ENCODE measurements at regions not wholly inside any gene's neighbourhood (a gene's known extent, or its start where the extent isn't known, plus 50 kb on each side); places are given as distances from the start of the nearest gene placed in this dataset.

DNA sequence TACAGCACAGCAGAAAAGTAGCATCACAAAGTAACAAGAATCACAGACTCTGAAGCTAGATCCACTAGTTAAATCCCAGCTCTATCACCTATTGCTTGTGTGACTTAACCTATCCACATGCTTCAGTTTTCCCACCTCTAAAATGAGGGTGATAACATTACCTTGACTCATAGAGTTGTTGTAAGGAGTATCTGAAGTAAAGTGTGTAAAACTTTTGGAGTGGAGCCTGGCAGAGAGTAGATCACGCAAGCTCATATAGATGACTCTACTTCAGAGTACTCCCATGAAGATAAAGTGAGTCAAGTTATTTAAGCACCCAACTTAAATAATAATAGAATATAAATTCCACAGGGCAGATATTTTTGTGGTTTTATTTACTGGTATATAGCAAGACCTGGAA is 94.5 kb upstream of the FER start:
- DNase-seq (ENCODE audit: low read depth, low spot score) = no peak
- in situ Hi-C loops (cut with HindIII; ENCODE audit: low sequenced_read_pairs) = no loop called here
- TF ChIP-seq, protein P1, sequence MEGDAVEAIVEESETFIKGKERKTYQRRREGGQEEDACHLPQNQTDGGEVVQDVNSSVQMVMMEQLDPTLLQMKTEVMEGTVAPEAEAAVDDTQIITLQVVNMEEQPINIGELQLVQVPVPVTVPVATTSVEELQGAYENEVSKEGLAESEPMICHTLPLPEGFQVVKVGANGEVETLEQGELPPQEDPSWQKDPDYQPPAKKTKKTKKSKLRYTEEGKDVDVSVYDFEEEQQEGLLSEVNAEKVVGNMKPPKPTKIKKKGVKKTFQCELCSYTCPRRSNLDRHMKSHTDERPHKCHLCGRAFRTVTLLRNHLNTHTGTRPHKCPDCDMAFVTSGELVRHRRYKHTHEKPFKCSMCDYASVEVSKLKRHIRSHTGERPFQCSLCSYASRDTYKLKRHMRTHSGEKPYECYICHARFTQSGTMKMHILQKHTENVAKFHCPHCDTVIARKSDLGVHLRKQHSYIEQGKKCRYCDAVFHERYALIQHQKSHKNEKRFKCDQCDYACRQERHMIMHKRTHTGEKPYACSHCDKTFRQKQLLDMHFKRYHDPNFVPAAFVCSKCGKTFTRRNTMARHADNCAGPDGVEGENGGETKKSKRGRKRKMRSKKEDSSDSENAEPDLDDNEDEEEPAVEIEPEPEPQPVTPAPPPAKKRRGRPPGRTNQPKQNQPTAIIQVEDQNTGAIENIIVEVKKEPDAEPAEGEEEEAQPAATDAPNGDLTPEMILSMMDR (IDR thresholded peaks at IDR 0.05; ENCODE audit: low read depth, low read length) = no peak
- H3K4me3 ChIP-seq (ENCODE audit: low read depth, low read length) = no peak overlapping the region

- DNase-seq (ENCODE audit: low read depth, low spot score) = peak; percentile 46
- TF ChIP-seq, protein P1 (IDR thresholded peaks at IDR 0.05; ENCODE audit: low read depth, low read length) = no peak
- no peak overlapping the region for H3K4me3 ChIP-seq (ENCODE audit: low read depth, low read length)
- in situ Hi-C loops (cut with HindIII; ENCODE audit: low sequenced_read_pairs) = no loop called here
Measured at GRCh38 chr5:108650997-108651396, 96.7 kb upstream of the FER start.

DNA sequence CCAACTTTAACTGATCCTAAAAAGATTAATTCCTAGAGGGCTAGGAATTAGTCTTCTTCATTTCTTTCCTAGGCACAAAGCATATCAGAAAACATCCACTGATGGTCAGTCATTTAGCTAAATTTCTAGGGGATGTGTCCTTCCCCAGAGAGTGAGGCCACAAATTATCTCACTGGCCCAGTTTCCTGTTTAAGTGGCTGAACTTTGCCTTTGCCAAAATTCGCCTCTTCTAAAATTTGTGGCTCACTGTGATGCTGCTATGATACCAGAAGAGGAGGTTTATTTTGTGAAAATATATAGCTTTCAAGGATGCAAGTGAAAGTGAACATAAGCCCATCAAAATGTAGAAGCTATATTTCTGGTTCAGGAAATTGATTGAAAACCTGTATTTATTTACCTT is 98.1 kb upstream of the FER start:
- no peak overlapping the region for H3K4me3 ChIP-seq (ENCODE audit: low read depth, low read length)
- no peak for DNase-seq (ENCODE audit: low read depth, low spot score)
- TF ChIP-seq, protein P1 (IDR thresholded peaks at IDR 0.05; ENCODE audit: low read depth, low read length) = no peak
- in situ Hi-C loops (cut with HindIII; ENCODE audit: low sequenced_read_pairs) = no loop called here

GRCh38 chr5:108649106-108649505 is 98.6 kb upstream of the FER start:
- no peak for DNase-seq (ENCODE audit: low read depth, low spot score)
- in situ Hi-C loops (cut with HindIII; ENCODE audit: low sequenced_read_pairs) = no loop called here
- TF ChIP-seq, protein P1 (IDR thresholded peaks at IDR 0.05; ENCODE audit: low read depth, low read length) = no peak
- H3K4me3 ChIP-seq (ENCODE audit: low read depth, low read length) = no peak overlapping the region

GRCh38 chr5:108642170-108642906 is 105.4 kb upstream of the FER start:
- peak; percentile 65 for DNase-seq (ENCODE audit: low read depth, low spot score)
- no peak overlapping the region for H3K4me3 ChIP-seq (ENCODE audit: low read depth, low read length)
- in situ Hi-C loops (cut with HindIII; ENCODE audit: low sequenced_read_pairs) = no loop called here

GRCh38 chr5:108641596-108641995 is 106.1 kb upstream of the FER start:
- in situ Hi-C loops (cut with HindIII; ENCODE audit: low sequenced_read_pairs) = no loop called here
- H3K4me3 ChIP-seq (ENCODE audit: low read depth, low read length) = no peak overlapping the region
- TF ChIP-seq, protein P1 (IDR thresholded peaks at IDR 0.05; ENCODE audit: low read depth, low read length) = no peak
- no peak for DNase-seq (ENCODE audit: low read depth, low spot score)

More at GRCh38 chr5:108642170-108642906, 105.4 kb upstream of the FER start:
- TF ChIP-seq, protein P1 (IDR thresholded peaks at IDR 0.05; ENCODE audit: low read depth, low read length) = peak; percentile 95

All from astrocyte of the spinal cord (primary cell).